Lung microvascular endothelial cell (primary cell): ENCODE measurements at regions not wholly inside any gene's neighbourhood (a gene's known extent, or its start where the extent isn't known, plus 50 kb on each side); places are given as distances from the start of the nearest gene placed in this dataset.
"Not testable (repeated sequence)": the region's sequence is repeated elsewhere in the genome, so short reads cannot be mapped to it uniquely, and the experiment has no call there.

ENCODE experiments used
- DNase-seq, 2 donors: peaks; one replicate each; pipeline versions ENCODE4 v3.0.0 to v3.0.0-alpha.2; 2010; ENCODE audit warnings: low read depth in 2 of 2

GRCh38 chr13:24617256-24618010 is 62.8 kb upstream of the ATP12A start:
- no peak for DNase-seq

GRCh38 chr13:24618011-24618955 is 61.9 kb upstream of the ATP12A start:
- DNase-seq: peak in 1 of 2 donors; percentile 25

DNA sequence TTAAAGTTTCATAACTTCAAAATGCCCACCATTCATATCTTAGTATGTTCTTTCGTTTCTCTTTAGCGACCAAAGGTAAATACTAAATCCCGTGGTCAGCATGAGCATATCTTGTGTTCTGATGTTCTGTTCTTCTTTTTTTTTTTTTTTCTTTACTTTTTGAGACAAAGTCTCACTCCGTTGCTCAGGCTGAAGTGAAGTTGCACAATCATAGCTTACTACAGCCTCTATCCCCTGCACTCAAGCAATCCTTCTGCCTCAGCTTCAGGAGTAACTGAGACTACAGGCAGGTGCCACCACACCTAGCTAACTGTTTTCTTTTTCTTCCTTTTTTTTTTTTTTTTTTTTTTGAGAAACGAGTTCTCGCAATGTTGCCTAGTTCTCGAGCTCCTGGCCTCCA is 60.9 kb upstream of the ATP12A start:
- no peak for DNase-seq

DNA sequence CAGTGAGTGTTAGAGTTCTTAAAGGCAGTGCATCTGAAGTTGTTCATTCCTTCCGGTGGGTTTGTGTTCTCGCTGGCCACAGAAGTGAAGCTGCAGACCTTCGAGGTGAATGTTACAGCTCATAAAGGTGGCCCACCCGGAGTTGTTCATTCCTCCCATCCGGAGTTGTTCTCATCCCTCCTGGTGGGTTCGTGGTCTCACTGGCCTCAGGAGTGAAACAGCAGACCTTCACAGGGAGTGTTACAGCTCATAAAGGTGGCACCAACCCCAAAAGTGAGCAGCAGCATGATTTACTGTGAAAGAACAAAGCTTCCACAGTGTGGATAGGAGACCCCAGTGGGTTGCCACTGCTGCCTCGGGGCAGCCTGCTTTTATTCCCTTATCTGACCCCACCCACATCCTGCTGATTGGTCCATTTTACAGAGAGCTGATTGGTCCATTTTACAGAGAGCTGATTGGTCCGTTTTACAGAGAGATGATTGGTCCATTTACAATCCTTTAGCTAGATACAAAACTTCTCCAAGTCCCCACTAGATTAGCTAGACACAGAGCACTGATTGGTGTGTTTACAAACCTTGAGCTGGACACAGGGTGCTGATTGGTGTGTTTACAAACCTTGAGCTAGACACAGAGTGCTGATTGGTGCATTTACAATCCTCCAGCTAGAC is 57.6 kb upstream of the ATP12A start:
- not testable (repeated sequence) for DNase-seq

GRCh38 chr13:24623149-24623665 is 57.0 kb upstream of the ATP12A start:
- DNase-seq: no peak

- no peak for DNase-seq
Observed at GRCh38 chr13:24624363-24624762, 55.8 kb upstream of the ATP12A start.

DNA sequence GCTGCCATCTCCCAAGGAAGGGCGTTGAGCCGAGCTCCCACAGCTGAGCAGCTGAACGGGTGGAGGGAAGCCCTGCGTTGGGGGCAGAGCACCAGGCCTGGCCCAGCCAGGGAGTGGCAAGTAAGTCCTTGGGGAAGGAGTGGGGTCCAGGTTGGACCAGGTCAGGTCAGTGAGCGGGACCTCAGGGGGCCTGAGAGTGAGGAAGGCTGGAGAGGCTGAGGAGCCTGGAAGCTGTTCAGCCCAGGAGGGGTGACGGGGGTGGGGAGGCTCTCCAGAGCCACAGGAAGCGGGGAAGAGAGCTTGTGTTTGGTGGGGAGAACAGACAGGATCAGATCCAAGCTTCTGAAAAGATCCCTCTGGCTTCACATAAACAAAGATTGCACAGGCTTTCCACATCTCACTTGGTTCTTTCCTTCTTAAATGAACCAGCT is 55.4 kb upstream of the ATP12A start:
- no peak for DNase-seq

GRCh38 chr13:24625331-24625731 is 54.9 kb upstream of the ATP12A start:
- DNase-seq: peak in 1 of 2 donors; percentile 3

GRCh38 chr13:24625870-24626849 is 54.0 kb upstream of the ATP12A start:
- no peak for DNase-seq

GRCh38 chr13:24627090-24627714 is 53.0 kb upstream of the ATP12A start:
- peak; percentile 10 to 16 for DNase-seq

GRCh38 chr13:24627946-24628345 is 52.3 kb upstream of the ATP12A start:
- DNase-seq: no peak

GRCh38 chr13:24629320-24629719 is 50.9 kb upstream of the ATP12A start:
- DNase-seq: no peak

- DNase-seq: no peak
Observed at GRCh38 chr13:24630121-24630520, 50.1 kb upstream of the ATP12A start.
